ENCODE measurements at regions not wholly inside any gene's neighbourhood (a gene's known extent, or its start where the extent isn't known, plus 50 kb on each side); places are given as distances from the start of the nearest gene placed in this dataset.

- TF ChIP-seq USF1 (IDR thresholded peaks at IDR 0.05) (no peak), YY1 (IDR thresholded peaks at IDR 0.05; ENCODE audit: low read depth) (no peak), TEAD4 (IDR thresholded peaks at IDR 0.05) (no peak), NFIC (IDR thresholded peaks at IDR 0.05) (no peak), CEBPB (IDR thresholded peaks at IDR 0.05) (no peak), ZBTB7A (IDR thresholded peaks at IDR 0.05; ENCODE audit: low read depth) (no peak), EP300 (IDR thresholded peaks at IDR 0.05; ENCODE audit: borderline replicate concordance) (no peak), TCF12 (IDR thresholded peaks at IDR 0.05; ENCODE audit: low read depth) (no peak), RAD21 (IDR thresholded peaks at IDR 0.05; ENCODE audit: low read depth) (no peak), TAF1 (IDR thresholded peaks at IDR 0.05; ENCODE audit: low read depth) (no peak), CREB1 (IDR thresholded peaks at IDR 0.05; ENCODE audit: low read depth) (no peak), FOXM1 (IDR thresholded peaks at IDR 0.05; ENCODE audit: borderline replicate concordance, low read depth) (no peak), EGR1 (IDR thresholded peaks at IDR 0.05) (no peak)
- TF ChIP-seq, protein P1, sequence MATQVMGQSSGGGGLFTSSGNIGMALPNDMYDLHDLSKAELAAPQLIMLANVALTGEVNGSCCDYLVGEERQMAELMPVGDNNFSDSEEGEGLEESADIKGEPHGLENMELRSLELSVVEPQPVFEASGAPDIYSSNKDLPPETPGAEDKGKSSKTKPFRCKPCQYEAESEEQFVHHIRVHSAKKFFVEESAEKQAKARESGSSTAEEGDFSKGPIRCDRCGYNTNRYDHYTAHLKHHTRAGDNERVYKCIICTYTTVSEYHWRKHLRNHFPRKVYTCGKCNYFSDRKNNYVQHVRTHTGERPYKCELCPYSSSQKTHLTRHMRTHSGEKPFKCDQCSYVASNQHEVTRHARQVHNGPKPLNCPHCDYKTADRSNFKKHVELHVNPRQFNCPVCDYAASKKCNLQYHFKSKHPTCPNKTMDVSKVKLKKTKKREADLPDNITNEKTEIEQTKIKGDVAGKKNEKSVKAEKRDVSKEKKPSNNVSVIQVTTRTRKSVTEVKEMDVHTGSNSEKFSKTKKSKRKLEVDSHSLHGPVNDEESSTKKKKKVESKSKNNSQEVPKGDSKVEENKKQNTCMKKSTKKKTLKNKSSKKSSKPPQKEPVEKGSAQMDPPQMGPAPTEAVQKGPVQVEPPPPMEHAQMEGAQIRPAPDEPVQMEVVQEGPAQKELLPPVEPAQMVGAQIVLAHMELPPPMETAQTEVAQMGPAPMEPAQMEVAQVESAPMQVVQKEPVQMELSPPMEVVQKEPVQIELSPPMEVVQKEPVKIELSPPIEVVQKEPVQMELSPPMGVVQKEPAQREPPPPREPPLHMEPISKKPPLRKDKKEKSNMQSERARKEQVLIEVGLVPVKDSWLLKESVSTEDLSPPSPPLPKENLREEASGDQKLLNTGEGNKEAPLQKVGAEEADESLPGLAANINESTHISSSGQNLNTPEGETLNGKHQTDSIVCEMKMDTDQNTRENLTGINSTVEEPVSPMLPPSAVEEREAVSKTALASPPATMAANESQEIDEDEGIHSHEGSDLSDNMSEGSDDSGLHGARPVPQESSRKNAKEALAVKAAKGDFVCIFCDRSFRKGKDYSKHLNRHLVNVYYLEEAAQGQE (IDR thresholded peaks at IDR 0.05; ENCODE audit: low read depth), result no peak
- TF ChIP-seq, protein P2, sequence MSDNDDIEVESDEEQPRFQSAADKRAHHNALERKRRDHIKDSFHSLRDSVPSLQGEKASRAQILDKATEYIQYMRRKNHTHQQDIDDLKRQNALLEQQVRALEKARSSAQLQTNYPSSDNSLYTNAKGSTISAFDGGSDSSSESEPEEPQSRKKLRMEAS (IDR thresholded peaks at IDR 0.05), result no peak
Measured at GRCh38 chr13:105990256-105990958, 545.1 kb downstream of the EFNB2 start.

DNA sequence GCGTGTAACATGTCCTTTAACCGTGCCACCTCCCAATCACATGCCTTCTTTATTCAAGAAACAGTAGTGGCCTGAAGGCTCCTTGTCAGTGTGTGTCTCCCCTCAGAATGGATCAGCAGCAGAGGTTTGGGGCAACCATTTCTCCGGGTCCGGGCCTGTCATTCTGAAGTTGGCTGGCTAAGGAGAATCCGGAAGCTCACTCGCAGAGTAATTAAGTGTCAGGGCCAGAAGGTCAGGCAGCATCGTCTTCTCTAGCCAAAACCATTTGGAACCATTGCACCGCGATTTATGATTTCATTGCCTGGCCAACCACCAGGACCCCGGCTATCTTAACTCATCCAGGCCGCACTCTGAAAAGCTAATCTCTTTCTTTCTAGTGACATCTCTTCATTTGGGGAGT lies 550.8 kb downstream of the EFNB2 start:
- TF ChIP-seq RAD21 (IDR thresholded peaks at IDR 0.05; ENCODE audit: low read depth) (no peak), TAF1 (IDR thresholded peaks at IDR 0.05; ENCODE audit: low read depth) (no peak)

GRCh38 chr13:105984236-105984635 lies 551.2 kb downstream of the EFNB2 start:
- TF ChIP-seq CREB1 (IDR thresholded peaks at IDR 0.05; ENCODE audit: low read depth), result no peak
- no peak for TF ChIP-seq CEBPB (IDR thresholded peaks at IDR 0.05)
- TF ChIP-seq TAF1 (IDR thresholded peaks at IDR 0.05; ENCODE audit: low read depth), result no peak
- TF ChIP-seq, protein P2 (IDR thresholded peaks at IDR 0.05), result no peak
- TF ChIP-seq YY1 (IDR thresholded peaks at IDR 0.05; ENCODE audit: low read depth), result no peak
- no peak for TF ChIP-seq ZBTB7A (IDR thresholded peaks at IDR 0.05; ENCODE audit: low read depth)
- TF ChIP-seq, protein P1 (IDR thresholded peaks at IDR 0.05; ENCODE audit: low read depth), result no peak
- TF ChIP-seq TCF12 (IDR thresholded peaks at IDR 0.05; ENCODE audit: low read depth), result no peak
- no peak for TF ChIP-seq EGR1 (IDR thresholded peaks at IDR 0.05)
- no peak for TF ChIP-seq RAD21 (IDR thresholded peaks at IDR 0.05; ENCODE audit: low read depth)
- TF ChIP-seq EP300 (IDR thresholded peaks at IDR 0.05; ENCODE audit: borderline replicate concordance), result no peak
- no peak for TF ChIP-seq FOXM1 (IDR thresholded peaks at IDR 0.05; ENCODE audit: borderline replicate concordance, low read depth)
- TF ChIP-seq NFIC (IDR thresholded peaks at IDR 0.05), result no peak
- no peak for TF ChIP-seq TEAD4 (IDR thresholded peaks at IDR 0.05)
- TF ChIP-seq USF1 (IDR thresholded peaks at IDR 0.05), result no peak

GRCh38 chr13:105982219-105982930 lies 553.1 kb downstream of the EFNB2 start:
- TF ChIP-seq RAD21 (IDR thresholded peaks at IDR 0.05; ENCODE audit: low read depth), result no peak
- TF ChIP-seq YY1 (IDR thresholded peaks at IDR 0.05; ENCODE audit: low read depth), result no peak
- TF ChIP-seq, protein P2 (IDR thresholded peaks at IDR 0.05), result no peak
- TF ChIP-seq TEAD4 (IDR thresholded peaks at IDR 0.05), result no peak
- TF ChIP-seq FOXM1 (IDR thresholded peaks at IDR 0.05; ENCODE audit: borderline replicate concordance, low read depth), result no peak
- no peak for TF ChIP-seq CEBPB (IDR thresholded peaks at IDR 0.05)
- no peak for TF ChIP-seq CREB1 (IDR thresholded peaks at IDR 0.05; ENCODE audit: low read depth)
- TF ChIP-seq ZBTB7A (IDR thresholded peaks at IDR 0.05; ENCODE audit: low read depth), result no peak
